ENCODE measurements at regions not wholly inside any gene's neighbourhood (a gene's known extent, or its start where the extent isn't known, plus 50 kb on each side); places are given as distances from the start of the nearest gene placed in this dataset.
"Not testable (repeated sequence)": the region's sequence is repeated elsewhere in the genome, so short reads cannot be mapped to it uniquely, and the experiment has no call there.

- TF ChIP-seq EP300 (IDR thresholded peaks at IDR 0.05; ENCODE audit: low read depth); CTCF (IDR thresholded peaks at IDR 0.05); POLR2A (IDR thresholded peaks at IDR 0.05): not testable (repeated sequence)
Observed at GRCh38 chr20:56756658-56757057, 127.6 kb downstream of the TFAP2C start.
